ENCODE measurements at regions not wholly inside any gene's neighbourhood (a gene's known extent, or its start where the extent isn't known, plus 50 kb on each side); places are given as distances from the start of the nearest gene placed in this dataset.

- TF ChIP-seq CTCF (IDR thresholded peaks at IDR 0.05; ENCODE audit: control extremely low read depth, extremely low read depth, low read depth, missing control alignments): no peak
- CTCF ChIA-PET: no interaction called here
- DNase-seq (ENCODE audit: extremely low spot score): no peak
- POLR2A ChIA-PET: no interaction called here
Measured at GRCh38 chr19:28397800-28398199, 815.2 kb downstream of the UQCRFS1 start.

GRCh38 chr19:28397306-28397705 is 815.6 kb downstream of the UQCRFS1 start:
- CTCF ChIA-PET: interaction anchor here (1.4 to 2.0 kb wide), 2 partner anchors 22 to 75 kb away, joined by 3 to 6 read pairs; no protein-coding TSS in a partner anchor
- no peak for TF ChIP-seq CTCF (IDR thresholded peaks at IDR 0.05; ENCODE audit: control extremely low read depth, extremely low read depth, low read depth, missing control alignments)

GRCh38 chr19:28396287-28396831 is 816.6 kb downstream of the UQCRFS1 start:
- no peak for DNase-seq (ENCODE audit: extremely low spot score)
- ChIA-PET CTCF (interaction anchor here (1.4 to 2.0 kb wide), 2 partner anchors 21 to 76 kb away, joined by 3 to 6 read pairs; no protein-coding TSS in a partner anchor), POLR2A (no interaction called here)
- TF ChIP-seq CTCF (IDR thresholded peaks at IDR 0.05; ENCODE audit: control extremely low read depth, extremely low read depth, low read depth, missing control alignments): no peak

More at GRCh38 chr19:28397306-28397705, 815.6 kb downstream of the UQCRFS1 start:
- POLR2A ChIA-PET: no interaction called here
- no peak for DNase-seq (ENCODE audit: extremely low spot score)

GRCh38 chr19:28394725-28395124 is 818.2 kb downstream of the UQCRFS1 start:
- CTCF ChIA-PET: no interaction called here
- POLR2A ChIA-PET: no interaction called here

GRCh38 chr19:28393574-28394336 is 819.2 kb downstream of the UQCRFS1 start:
- no peak for DNase-seq (ENCODE audit: extremely low spot score)
- TF ChIP-seq CTCF (IDR thresholded peaks at IDR 0.05; ENCODE audit: control extremely low read depth, extremely low read depth, low read depth, missing control alignments): no peak
- CTCF ChIA-PET: no interaction called here
- POLR2A ChIA-PET: no interaction called here

More at GRCh38 chr19:28394725-28395124, 818.2 kb downstream of the UQCRFS1 start:
- no peak for TF ChIP-seq CTCF (IDR thresholded peaks at IDR 0.05; ENCODE audit: control extremely low read depth, extremely low read depth, low read depth, missing control alignments)
- DNase-seq (ENCODE audit: extremely low spot score): no peak

GRCh38 chr19:28388988-28389387 is 824.0 kb downstream of the UQCRFS1 start:
- CTCF ChIA-PET: no interaction called here
- no peak for TF ChIP-seq CTCF (IDR thresholded peaks at IDR 0.05; ENCODE audit: control extremely low read depth, extremely low read depth, low read depth, missing control alignments)
- DNase-seq (ENCODE audit: extremely low spot score): no peak
- POLR2A ChIA-PET: no interaction called here
